A549 (cell line): ENCODE measurements at regions not wholly inside any gene's neighbourhood (a gene's known extent, or its start where the extent isn't known, plus 50 kb on each side); places are given as distances from the start of the nearest gene placed in this dataset.

Source experiments
- ATAC-seq, 2 experiments: fragments of 200-7000 bp in 1 of 2; fragments of >200 bp in 1 of 2; cut with Nextera tagmentation in 1 of 2; cut with Tn5 transposase in 1 of 2; 3 replicates each; pipeline versions ENCODE4 v1.8.0 to v1.9.1; 2018 to 2020; ENCODE audit warnings: mild to moderate bottlenecking in 1 of 2, moderate library complexity in 1 of 2
- CTCF ChIA-PET: fragments of 300-600 bp; sonication (Branson Sonifier 250); formaldehyde crosslinking; extraction: SDS; loops from one replicate; lab custom pipeline; 2021; ENCODE audit warnings: antibody characterized with exemption, inconsistent platforms; lab: Yijun Ruan, JAX
- POLR2A ChIA-PET: fragments of 350-600 bp; formaldehyde crosslinking; extraction: SDS; loops from one replicate; lab custom pipeline; 2021; ENCODE audit warnings: antibody characterized with exemption, inconsistent platforms; lab: Yijun Ruan, JAX
- DNase-seq, 2 experiments: peaks; one replicate each; pipeline versions ENCODE4 v3.0.0 to v3.0.0-alpha.2; 2011 to 2016; ENCODE audit warnings: low read depth in 1 of 2, low spot score in 1 of 2
- FAIRE-seq: peaks from 2 replicates; lab custom pipeline; 2011; peaks lifted over from hg19 to GRCh38; lab: Jason Lieb, UNC
- H3K27ac ChIP-seq, 2 experiments: fragments of >200 bp; sonication (Bioruptor Twin); formaldehyde crosslinking; 3 replicates each; pipeline ENCODE4 v1.5.1; 2016 to 2017
- H3K4me1 ChIP-seq: fragments of >200 bp; sonication (Bioruptor Twin); formaldehyde crosslinking; 3 replicates; pipeline ENCODE4 v1.6.1; 2016
- H3K4me2 ChIP-seq: fragments of >200 bp; sonication (Bioruptor Twin); formaldehyde crosslinking; 3 replicates; pipeline ENCODE4 v1.6.1; 2016
- H3K4me3 ChIP-seq: fragments of >200 bp; sonication (Bioruptor Twin); formaldehyde crosslinking; 3 replicates; pipeline ENCODE4 v1.5.1; 2016
- H3K9me3 ChIP-seq: fragments of >200 bp; sonication (Bioruptor Twin); formaldehyde crosslinking; 3 replicates; pipeline ENCODE4 v1.6.1; 2016
- CBX8 ChIP-seq: fragments of 200-600 bp; sonication (generic); IDR thresholded peaks from 2 replicates; pipeline ENCODE4 v1.6.1; 2016
- CEBPB ChIP-seq, 2 experiments: fragments of >200 bp in 1 of 2; sonication (Bioruptor Twin) in 1 of 2; formaldehyde crosslinking in 1 of 2; IDR thresholded peaks; 2 replicates each; pipeline ENCODE4 v1.6.1; 2012 to 2016
- CHD2 ChIP-seq: fragments of 150-350 bp; IDR thresholded peaks from 2 replicates; pipeline ENCODE4 v1.6.1; 2014; ENCODE audit warnings: low read length; ENCODE audit not compliant: partially characterized antibody
- CHD4 ChIP-seq: fragments of 200-600 bp; sonication (generic); IDR thresholded peaks from 2 replicates; pipeline ENCODE4 v1.6.1; 2016; ENCODE audit warnings: antibody characterized with exemption, mild to moderate bottlenecking, borderline replicate concordance
- E2F6 ChIP-seq: IDR thresholded peaks from 2 replicates; pipeline ENCODE4 v1.6.1; 2012; ENCODE audit warnings: low read depth, borderline replicate concordance
- EHMT2 ChIP-seq: fragments of 200-600 bp; sonication (generic); IDR thresholded peaks from 2 replicates; pipeline ENCODE4 v1.6.1; 2016; ENCODE audit warnings: antibody characterized with exemption, low read depth, mild to moderate bottlenecking, moderate library complexity
- GATA3 ChIP-seq: IDR thresholded peaks from 2 replicates; pipeline ENCODE4 v1.6.1; 2012; ENCODE audit warnings: borderline replicate concordance
- HEYL ChIP-seq: fragments of 250-450 bp; sonication (Bioruptor Pico); IDR thresholded peaks from 2 replicates; pipeline ENCODE4 v1.8.0; 2021; ENCODE audit warnings: mild to moderate bottlenecking, moderate library complexity
- HOXB5 ChIP-seq: fragments of 250-450 bp; sonication (Bioruptor Pico); IDR thresholded peaks from 2 replicates; pipeline ENCODE4 v1.5.0; 2020; ENCODE audit warnings: mild to moderate bottlenecking, moderate library complexity
- KDM1A ChIP-seq: fragments of 200-600 bp; sonication (generic); IDR thresholded peaks from 2 replicates; pipeline ENCODE4 v1.6.1; 2016; ENCODE audit warnings: low read depth, mild to moderate bottlenecking
- PBX3 ChIP-seq: IDR thresholded peaks from 2 replicates; pipeline ENCODE4 v1.6.1; 2012
- POLR2A ChIP-seq: IDR thresholded peaks from 2 replicates; pipeline ENCODE4 v1.6.1; 2012; ENCODE audit warnings: mild to moderate bottlenecking, low read length
- POLR2AphosphoS2 ChIP-seq: conservative IDR thresholded peaks from 2 replicates; pipeline ENCODE4 v1.6.1; 2012; ENCODE audit warnings: low read length, improper control_type of control experiment, inconsistent platforms
- RAD21 ChIP-seq, 2 experiments: fragments of >200 bp in 1 of 2; sonication (Bioruptor Twin) in 1 of 2; formaldehyde crosslinking in 1 of 2; IDR thresholded peaks in 1 of 2; conservative IDR thresholded peaks in 1 of 2; 2 replicates in 1 of 2; 3 replicates in 1 of 2; pipeline ENCODE4 v1.6.1; 2012 to 2018; ENCODE audit warnings: inconsistent platforms in 1 of 2
- RCOR1 ChIP-seq: fragments of 150-350 bp; IDR thresholded peaks from 2 replicates; pipeline ENCODE4 v1.6.1; 2014; ENCODE audit warnings: antibody characterized with exemption, low read length, low read depth
- RFX5 ChIP-seq: fragments of 450-650 bp; IDR thresholded peaks from 2 replicates; pipeline ENCODE4 v1.7.1; 2014; ENCODE audit warnings: antibody characterized with exemption, mild to moderate bottlenecking, moderate library complexity
- RNF2 ChIP-seq: fragments of 200-600 bp; sonication (generic); IDR thresholded peaks from 2 replicates; pipeline ENCODE4 v1.6.1; 2016; ENCODE audit warnings: low read depth, mild to moderate bottlenecking, antibody characterized with exemption, moderate library complexity, borderline replicate concordance
- SMC3 ChIP-seq: fragments of >200 bp; sonication (Bioruptor Twin); formaldehyde crosslinking; IDR thresholded peaks from 3 replicates; pipeline ENCODE4 v1.6.1; 2018; ENCODE audit warnings: inconsistent platforms
- SREBF2 ChIP-seq: fragments of 450-650 bp; IDR thresholded peaks from 2 replicates; pipeline ENCODE4 v1.6.1; 2014; ENCODE audit warnings: mild to moderate bottlenecking, moderate library complexity
- TFCP2L1 ChIP-seq: fragments of 250-450 bp; sonication (Bioruptor Pico); IDR thresholded peaks from 2 replicates; pipeline ENCODE4 v1.5.0; 2021; ENCODE audit warnings: mild to moderate bottlenecking
- TP53 ChIP-seq: fragments of 250-450 bp; sonication (Bioruptor Pico); IDR thresholded peaks from 2 replicates; pipeline ENCODE4 v1.5.0; 2021; ENCODE audit warnings: mild to moderate bottlenecking, moderate library complexity
- ZSCAN20 ChIP-seq: fragments of 250-450 bp; sonication (Bioruptor Pico); IDR thresholded peaks from 2 replicates; pipeline ENCODE4 v1.8.0; 2022; ENCODE audit warnings: mild to moderate bottlenecking, moderate library complexity
- WGBS: methylation state at CpG from one replicate; pipeline ENCODE4 v1.1.6; 2017; ENCODE audit errors: missing lambda C conversion rate; 5-methylcytosine and 5-hydroxymethylcytosine counted together
- TF ChIP-seq, protein P1 (sequence below): fragments of 150-350 bp; IDR thresholded peaks from 2 replicates; pipeline ENCODE4 v1.6.1; 2014; ENCODE audit warnings: low read depth, mild to moderate bottlenecking, low read length
- TF ChIP-seq, protein P2 (sequence below): fragments of >200 bp; sonication (Bioruptor Twin); formaldehyde crosslinking; IDR thresholded peaks from 2 replicates; pipeline ENCODE4 v1.6.1; 2016
- TF ChIP-seq, protein P3 (sequence below): IDR thresholded peaks from 2 replicates; pipeline ENCODE4 v1.6.1; 2012

DNA sequence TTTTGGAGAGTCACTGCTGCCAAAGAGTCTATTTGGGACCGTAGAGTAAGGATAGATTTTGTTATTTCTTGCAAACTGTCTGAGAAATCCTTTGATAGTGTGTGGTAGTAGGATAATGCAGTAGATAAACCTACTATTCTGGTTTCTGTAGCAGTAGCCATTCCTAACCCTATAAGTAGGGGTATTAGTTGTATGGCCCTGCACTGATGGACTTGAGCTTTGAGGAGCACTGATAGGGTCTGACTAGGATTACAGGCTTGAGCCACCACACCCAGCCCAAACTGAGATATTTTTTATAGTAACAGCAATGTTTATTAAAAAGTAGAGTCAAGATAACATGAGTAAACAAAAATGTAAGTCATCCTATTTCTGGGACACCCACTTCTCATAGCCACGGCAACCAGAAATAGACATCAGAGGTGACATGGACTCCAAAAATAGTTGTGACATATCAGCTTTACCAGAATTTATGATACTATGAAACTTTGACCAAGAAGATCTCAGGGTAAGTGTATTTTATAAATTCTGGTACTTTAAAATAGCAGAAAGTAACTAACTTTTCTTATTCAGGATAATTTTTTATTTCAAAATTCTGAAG lies 479.1 kb downstream of the SUCLA2 start:
- Histone ChIP-seq H3K9me3 (no peaks in the 10 kb centered on the region), H3K4me2 (no peak overlapping the region), H3K4me1 (no peaks in the 10 kb centered on the region), H3K27ac (no peak overlapping the region)
- DNase-seq, result no peak
- FAIRE-seq, result no peak
- ATAC-seq, result no peak
- 0% methylated on average over 2 of the region's 2 CpGs for WGBS
- POLR2A ChIA-PET, result no interaction called here
- TF ChIP-seq HEYL (CRISPR knock-in tag), result no peak
- TF ChIP-seq TFCP2L1 (CRISPR knock-in tag), result no peak
- no peak for TF ChIP-seq CEBPB (IDR thresholded peaks at IDR 0.05)
- TF ChIP-seq RNF2, result no peak
- TF ChIP-seq RCOR1, result no peak
- TF ChIP-seq RFX5, result no peak
- TF ChIP-seq, protein P1, sequence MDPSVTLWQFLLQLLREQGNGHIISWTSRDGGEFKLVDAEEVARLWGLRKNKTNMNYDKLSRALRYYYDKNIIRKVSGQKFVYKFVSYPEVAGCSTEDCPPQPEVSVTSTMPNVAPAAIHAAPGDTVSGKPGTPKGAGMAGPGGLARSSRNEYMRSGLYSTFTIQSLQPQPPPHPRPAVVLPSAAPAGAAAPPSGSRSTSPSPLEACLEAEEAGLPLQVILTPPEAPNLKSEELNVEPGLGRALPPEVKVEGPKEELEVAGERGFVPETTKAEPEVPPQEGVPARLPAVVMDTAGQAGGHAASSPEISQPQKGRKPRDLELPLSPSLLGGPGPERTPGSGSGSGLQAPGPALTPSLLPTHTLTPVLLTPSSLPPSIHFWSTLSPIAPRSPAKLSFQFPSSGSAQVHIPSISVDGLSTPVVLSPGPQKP, result no peak
- TF ChIP-seq EHMT2, result no peak
- TF ChIP-seq, all 56 proteins: peak for 0
- CTCF ChIA-PET, result no interaction called here
- H3K4me3 ChIP-seq, result no peak overlapping the region

- ChIA-PET CTCF (no interaction called here), POLR2A (no interaction called here)
- H3K27ac ChIP-seq, result no peak overlapping the region
- no peak for FAIRE-seq
- H3K4me3 ChIP-seq, result no peak overlapping the region
- ATAC-seq, result no peak
- no peaks in the 10 kb centered on the region for H3K9me3 ChIP-seq
- no peak overlapping the region for H3K4me2 ChIP-seq
- H3K4me1 ChIP-seq, result no peaks in the 10 kb centered on the region
- 3% methylated on average over 2 of the region's 2 CpGs for WGBS
- DNase-seq, result no peak
- TF ChIP-seq TP53 (CRISPR knock-in tag), result no peak
- TF ChIP-seq E2F6, result no peak
- TF ChIP-seq ZSCAN20 (CRISPR knock-in tag), result no peak
- no peak for TF ChIP-seq KDM1A
- TF ChIP-seq PBX3, result no peak
- TF ChIP-seq SMC3, result no peak
- TF ChIP-seq HOXB5, result no peak
- no peak for TF ChIP-seq GATA3
- TF ChIP-seq POLR2A, result no peak
- no peak for TF ChIP-seq CHD2
- TF ChIP-seq, protein P2, sequence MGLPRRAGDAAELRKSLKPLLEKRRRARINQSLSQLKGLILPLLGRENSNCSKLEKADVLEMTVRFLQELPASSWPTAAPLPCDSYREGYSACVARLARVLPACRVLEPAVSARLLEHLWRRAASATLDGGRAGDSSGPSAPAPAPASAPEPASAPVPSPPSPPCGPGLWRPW, result no peak
- TF ChIP-seq RCOR1, result no peak
- no peak for TF ChIP-seq CBX8
- no peak for TF ChIP-seq TFCP2L1 (CRISPR knock-in tag)
- no peak for TF ChIP-seq CHD4
- no peak for TF ChIP-seq RAD21 (conservative IDR thresholded peaks at IDR 0.05 in 1 of 2, IDR thresholded peaks at IDR 0.05 in 1 of 2)
- TF ChIP-seq, protein P3, sequence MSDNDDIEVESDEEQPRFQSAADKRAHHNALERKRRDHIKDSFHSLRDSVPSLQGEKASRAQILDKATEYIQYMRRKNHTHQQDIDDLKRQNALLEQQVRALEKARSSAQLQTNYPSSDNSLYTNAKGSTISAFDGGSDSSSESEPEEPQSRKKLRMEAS, result no peak
- no peak for TF ChIP-seq SREBF2
- no peak for TF ChIP-seq HEYL (CRISPR knock-in tag)
- TF ChIP-seq POLR2AphosphoS2, result no peak
Measured at GRCh38 chr13:47519626-47520025, 481.4 kb downstream of the SUCLA2 start.
